Testis (tissue), 2 donors: ENCODE measurements at regions not wholly inside any gene's neighbourhood (a gene's known extent, or its start where the extent isn't known, plus 50 kb on each side); places are given as distances from the start of the nearest gene placed in this dataset.

Source experiments
- DNase-seq: peaks from one replicate; pipeline ENCODE4 v3.0.0-alpha.2; 2019
- H3K27ac ChIP-seq, 2 donors: fragments of 200-600 bp; sonication (generic); one replicate each; pipeline ENCODE4 v1.5.1; 2019
- H3K27me3 ChIP-seq: fragments of 200-600 bp; sonication (generic); one replicate; pipeline ENCODE4 v1.5.1; 2019
- H3K36me3 ChIP-seq: fragments of 200-600 bp; sonication (generic); one replicate; pipeline ENCODE4 v1.5.1; 2017; ENCODE audit warnings: low read depth; ENCODE audit errors: missing control alignments
- H3K4me1 ChIP-seq: fragments of 200-600 bp; sonication (generic); one replicate; pipeline ENCODE4 v1.5.1; 2019
- H3K4me3 ChIP-seq, 2 donors: fragments of 200-600 bp; sonication (generic); one replicate each; pipeline ENCODE4 v1.5.1; 2017 to 2019
- H3K9me3 ChIP-seq: fragments of 200-600 bp; sonication (generic); one replicate; pipeline ENCODE4 v1.5.1; 2017
- POLR2A ChIP-seq: fragments of 450-650 bp; IDR thresholded peaks from one replicate; pipeline ENCODE4 v1.6.1; 2017; ENCODE audit warnings: antibody characterized with exemption, mild to moderate bottlenecking, moderate library complexity
- WGBS, 2 donors: methylation state at CpG; one replicate each; pipeline ENCODE4 v1.1.5; 2018; 5-methylcytosine and 5-hydroxymethylcytosine counted together
- intact Hi-C: fragments of 100-400 bp; cut with DNase I; formaldehyde crosslinking; loops from one replicate; pipeline ENCODE4 v1.15.1; 2023; ENCODE audit warnings: low total_unique reads
- TF ChIP-seq, protein P1 (sequence below), 3 experiments: fragments of 450-650 bp in 2 of 3; fragments of 200-600 bp in 1 of 3; sonication (generic) in 1 of 3; IDR thresholded peaks; one replicate each; pipeline ENCODE4 v1.5.1; 2016 to 2019; ENCODE audit warnings: antibody characterized with exemption in 3 of 3, mild to moderate bottlenecking in 2 of 3, moderate library complexity in 1 of 3

DNA sequence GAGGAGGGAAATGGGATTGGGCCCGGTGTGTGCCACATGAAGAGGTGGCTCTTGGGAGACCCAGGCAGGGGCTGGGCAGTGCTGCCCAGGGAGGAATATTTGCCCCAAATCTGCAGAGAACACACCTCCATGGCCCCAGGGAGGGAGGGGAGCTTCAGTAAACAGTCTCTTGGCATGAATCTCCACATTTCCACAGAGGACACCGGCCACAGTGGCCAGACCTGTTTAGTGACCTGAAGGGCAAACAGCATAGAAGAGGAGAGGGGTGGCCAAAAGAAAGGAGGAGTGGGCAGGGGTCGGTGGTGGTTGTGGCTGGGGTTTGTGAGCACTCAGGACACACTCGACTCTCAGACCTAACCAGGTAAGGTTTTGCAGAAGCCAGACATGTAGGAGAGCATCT lies 54.0 kb upstream of the IFFO2 start:
- Histone ChIP-seq H3K36me3 (no peaks in the 10 kb centered on the region), H3K4me3 (no peak overlapping the region), H3K4me1 (peaks cover 10% of the 10 kb centered on the region), H3K27ac (no peak overlapping the region), H3K9me3 (no peaks in the 10 kb centered on the region), H3K27me3 (no peaks in the 10 kb centered on the region)
- no peak for DNase-seq
- TF ChIP-seq POLR2A, result no peak
- TF ChIP-seq, protein P1, sequence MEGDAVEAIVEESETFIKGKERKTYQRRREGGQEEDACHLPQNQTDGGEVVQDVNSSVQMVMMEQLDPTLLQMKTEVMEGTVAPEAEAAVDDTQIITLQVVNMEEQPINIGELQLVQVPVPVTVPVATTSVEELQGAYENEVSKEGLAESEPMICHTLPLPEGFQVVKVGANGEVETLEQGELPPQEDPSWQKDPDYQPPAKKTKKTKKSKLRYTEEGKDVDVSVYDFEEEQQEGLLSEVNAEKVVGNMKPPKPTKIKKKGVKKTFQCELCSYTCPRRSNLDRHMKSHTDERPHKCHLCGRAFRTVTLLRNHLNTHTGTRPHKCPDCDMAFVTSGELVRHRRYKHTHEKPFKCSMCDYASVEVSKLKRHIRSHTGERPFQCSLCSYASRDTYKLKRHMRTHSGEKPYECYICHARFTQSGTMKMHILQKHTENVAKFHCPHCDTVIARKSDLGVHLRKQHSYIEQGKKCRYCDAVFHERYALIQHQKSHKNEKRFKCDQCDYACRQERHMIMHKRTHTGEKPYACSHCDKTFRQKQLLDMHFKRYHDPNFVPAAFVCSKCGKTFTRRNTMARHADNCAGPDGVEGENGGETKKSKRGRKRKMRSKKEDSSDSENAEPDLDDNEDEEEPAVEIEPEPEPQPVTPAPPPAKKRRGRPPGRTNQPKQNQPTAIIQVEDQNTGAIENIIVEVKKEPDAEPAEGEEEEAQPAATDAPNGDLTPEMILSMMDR (IDR thresholded peaks at IDR 0.05), result no peak
- WGBS, 2 donors, result 82 to 83% methylated on average over 4 of the region's 4 CpGs
- intact Hi-C loops, result no loop called here

GRCh38 chr1:19009882-19010321 lies 53.4 kb upstream of the IFFO2 start:
- H3K4me1 ChIP-seq, result peaks cover 10% of the 10 kb centered on the region
- no peak overlapping the region for H3K27ac ChIP-seq
- H3K36me3 ChIP-seq, result no peaks in the 10 kb centered on the region
- no peaks in the 10 kb centered on the region for H3K27me3 ChIP-seq
- H3K4me3 ChIP-seq, result no peak overlapping the region
- intact Hi-C loops, result no loop called here
- DNase-seq, result no peak
- no peaks in the 10 kb centered on the region for H3K9me3 ChIP-seq
- no peak for TF ChIP-seq POLR2A
- TF ChIP-seq, protein P1 (IDR thresholded peaks at IDR 0.05), result no peak
- 60 to 88% methylated on average over 7 to 8 of the region's 8 CpGs for WGBS, 2 donors

GRCh38 chr1:19009126-19009881 lies 52.8 kb upstream of the IFFO2 start:
- no peak for DNase-seq
- Histone ChIP-seq H3K36me3 (no peaks in the 10 kb centered on the region), H3K4me1 (peaks cover 10% of the 10 kb centered on the region), H3K4me3 (no peak overlapping the region), H3K27ac (no peak overlapping the region), H3K9me3 (no peaks in the 10 kb centered on the region), H3K27me3 (no peaks in the 10 kb centered on the region)
- TF ChIP-seq POLR2A, result no peak
- TF ChIP-seq, protein P1 (IDR thresholded peaks at IDR 0.05), result no peak
- intact Hi-C loops, result no loop called here
- 75 to 84% methylated on average over 13 to 17 of the region's 17 CpGs for WGBS, 2 donors

- TF ChIP-seq, protein P1 (IDR thresholded peaks at IDR 0.05), result no peak
- TF ChIP-seq POLR2A, result no peak
- Histone ChIP-seq H3K9me3 (no peaks in the 10 kb centered on the region), H3K4me1 (peaks cover 10% of the 10 kb centered on the region), H3K4me3 (no peak overlapping the region), H3K27me3 (no peaks in the 10 kb centered on the region), H3K36me3 (no peaks in the 10 kb centered on the region), H3K27ac (no peak overlapping the region)
- intact Hi-C loops, result no loop called here
- peak; percentile 51 for DNase-seq
- 71 to 77% methylated on average over 9 to 11 of the region's 11 CpGs for WGBS, 2 donors
Observed at GRCh38 chr1:19007491-19008441, 51.3 kb upstream of the IFFO2 start.
